IMR-90 (cell line): ENCODE measurements at regions not wholly inside any gene's neighbourhood (a gene's known extent, or its start where the extent isn't known, plus 50 kb on each side); places are given as distances from the start of the nearest gene placed in this dataset.

Source experiments
- BHLHE40 ChIP-seq: fragments of 150-350 bp; IDR thresholded peaks from 2 replicates; pipeline ENCODE4 v1.6.1; 2016; ENCODE audit warnings: mild to moderate bottlenecking, low read depth, low read length
- CEBPB ChIP-seq: IDR thresholded peaks from 2 replicates; pipeline ENCODE4 v1.6.1; 2012; ENCODE audit warnings: low read depth, low read length, improper control_type of control experiment
- CTCF ChIP-seq: conservative IDR thresholded peaks from 2 replicates; pipeline ENCODE4 v1.5.1; 2012; ENCODE audit warnings: mild to moderate bottlenecking, low read depth, low read length, improper control_type of control experiment
- ELK1 ChIP-seq: fragments of 150-350 bp; IDR thresholded peaks from 2 replicates; pipeline ENCODE4 v1.6.1; 2016; ENCODE audit warnings: low read depth, mild to moderate bottlenecking, low read length, moderate library complexity, borderline replicate concordance
- MXI1 ChIP-seq: IDR thresholded peaks from 2 replicates; pipeline ENCODE4 v1.6.1; 2012; ENCODE audit warnings: low read depth, mild to moderate bottlenecking, low read length, moderate library complexity, borderline replicate concordance
- NFE2L2 ChIP-seq: fragments of 150-350 bp; IDR thresholded peaks from 2 replicates; pipeline ENCODE4 v1.6.1; 2016; ENCODE audit warnings: low read depth, mild to moderate bottlenecking, low read length
- POLR2A ChIP-seq: IDR thresholded peaks from 2 replicates; pipeline ENCODE4 v1.6.1; 2012; ENCODE audit warnings: mild to moderate bottlenecking, low read depth, low read length
- RCOR1 ChIP-seq: IDR thresholded peaks from 2 replicates; pipeline ENCODE4 v1.6.1; 2012; ENCODE audit warnings: mild to moderate bottlenecking, low read length, improper control_type of control experiment; ENCODE audit not compliant: insufficient replicate concordance
- RFX5 ChIP-seq: IDR thresholded peaks from 2 replicates; pipeline ENCODE4 v1.8.0; 2012; ENCODE audit warnings: low read depth, mild to moderate bottlenecking, low read length, moderate library complexity
- SMC3 ChIP-seq: fragments of 150-350 bp; IDR thresholded peaks from 2 replicates; pipeline ENCODE4 v1.6.1; 2016; ENCODE audit warnings: low read depth, mild to moderate bottlenecking, antibody characterized with exemption, low read length, moderate library complexity
- USF2 ChIP-seq: fragments of 150-350 bp; IDR thresholded peaks from 2 replicates; pipeline ENCODE4 v1.6.1; 2017; ENCODE audit warnings: mild to moderate bottlenecking, antibody characterized with exemption, low read length, low read depth

GRCh38 chr21:36582271-36582670 is 102.3 kb upstream of the CLDN14 start:
- TF ChIP-seq MXI1 (no peak), NFE2L2 (no peak), POLR2A (no peak), USF2 (no peak), CTCF (no peak), CEBPB (no peak), ELK1 (no peak), RCOR1 (no peak), RFX5 (no peak), SMC3 (no peak), BHLHE40 (no peak)
